Peyer's patch (tissue), 4 donors: ENCODE measurements at regions not wholly inside any gene's neighbourhood (a gene's known extent, or its start where the extent isn't known, plus 50 kb on each side); places are given as distances from the start of the nearest gene placed in this dataset.

Experiments
- CTCF ChIP-seq, 6 experiments: fragments of 450-650 bp in 4 of 6; fragments of 200-600 bp in 2 of 6; sonication (generic) in 1 of 6; IDR thresholded peaks; one replicate each; pipeline ENCODE4 v1.5.1; 2017 to 2019; ENCODE audit warnings: antibody characterized with exemption in 6 of 6, mild to moderate bottlenecking in 3 of 6, moderate library complexity in 1 of 6
- POLR2A ChIP-seq, 2 donors: fragments of 450-650 bp; IDR thresholded peaks; one replicate each; pipeline ENCODE4 v1.5.1; 2017; ENCODE audit warnings: antibody characterized with exemption in 2 of 2, mild to moderate bottlenecking in 2 of 2, moderate library complexity in 2 of 2

- TF ChIP-seq CTCF (IDR thresholded peaks at IDR 0.05) (no peak), POLR2A (IDR thresholded peaks at IDR 0.05) (no peak)
Observed at GRCh38 chr20:56801971-56802755, 173.1 kb downstream of the TFAP2C start.
